GM21737 (cell line): ENCODE measurements at regions not wholly inside any gene's neighbourhood (a gene's known extent, or its start where the extent isn't known, plus 50 kb on each side); places are given as distances from the start of the nearest gene placed in this dataset.

ENCODE experiments used
- ATAC-seq: cut with Tn5 transposase; IDR thresholded peaks from one replicate; pipeline ENCODE4 v1.9.1; 2021; ENCODE audit warnings: mild to moderate bottlenecking, moderate library complexity; ENCODE audit not compliant: unreplicated experiment

GRCh38 chr15:70355275-70355795, 257.6 kb upstream of the TLE3 start:
- no peak for ATAC-seq

GRCh38 chr15:70354346-70354905, 256.7 kb upstream of the TLE3 start:
- no peak for ATAC-seq

GRCh38 chr15:70353606-70354345, 256.1 kb upstream of the TLE3 start:
- no peak for ATAC-seq

GRCh38 chr15:70351941-70352774, 254.4 kb upstream of the TLE3 start:
- no peak for ATAC-seq

GRCh38 chr15:70351391-70351790, 253.7 kb upstream of the TLE3 start:
- no peak for ATAC-seq

GRCh38 chr15:70348581-70349344, 251.0 kb upstream of the TLE3 start:
- no peak for ATAC-seq

- ATAC-seq = no peak
Observed at GRCh38 chr15:70348226-70348543, 250.5 kb upstream of the TLE3 start.

- no peak for ATAC-seq
Observed at GRCh38 chr15:70347321-70348225, 249.9 kb upstream of the TLE3 start.

GRCh38 chr15:70345251-70346019, 247.7 kb upstream of the TLE3 start:
- ATAC-seq = no peak

GRCh38 chr15:70344666-70345065, 246.9 kb upstream of the TLE3 start:
- ATAC-seq = no peak

GRCh38 chr15:70343961-70344621, 246.4 kb upstream of the TLE3 start:
- ATAC-seq = no peak

GRCh38 chr15:70342554-70343548, 245.1 kb upstream of the TLE3 start:
- no peak for ATAC-seq

- ATAC-seq = no peak
Observed at GRCh38 chr15:70342141-70342540, 244.4 kb upstream of the TLE3 start.

- ATAC-seq = no peak
Observed at GRCh38 chr15:70341566-70341965, 243.8 kb upstream of the TLE3 start.

GRCh38 chr15:70340494-70340870, 242.8 kb upstream of the TLE3 start:
- ATAC-seq = no peak

- no peak for ATAC-seq
Observed at GRCh38 chr15:70339571-70340493, 242.1 kb upstream of the TLE3 start.
